ENCODE measurements at regions not wholly inside any gene's neighbourhood (a gene's known extent, or its start where the extent isn't known, plus 50 kb on each side); places are given as distances from the start of the nearest gene placed in this dataset.

DNA sequence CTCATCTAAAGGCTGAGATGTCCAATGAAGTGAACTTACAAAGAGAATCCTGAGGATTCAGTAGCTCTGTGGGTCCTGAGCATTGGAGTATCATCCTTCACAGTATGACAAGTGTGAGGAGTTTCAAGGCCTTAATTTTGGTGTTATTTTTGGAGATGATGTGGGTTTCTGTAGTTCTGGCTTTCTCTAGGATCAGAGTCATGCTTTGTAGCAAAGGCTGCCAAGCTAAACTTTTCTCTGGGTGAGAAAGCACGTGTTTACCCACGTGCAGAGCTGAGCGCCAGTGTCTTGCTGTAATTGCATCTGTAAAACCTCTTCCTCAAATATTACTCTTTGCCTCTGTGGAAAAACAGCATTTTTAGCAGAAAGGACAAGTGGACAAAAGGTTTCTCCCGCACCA lies 387.8 kb upstream of the LYPLAL1 start:
- Histone ChIP-seq H3K4me1 (ENCODE audit: insufficient read depth, low read length) (peaks cover 7% of the 10 kb centered on the region), H3K4me3 (ENCODE audit: low read depth in 1 of 2, low read length in 2 of 2) (no peak overlapping the region), H3K36me3 (ENCODE audit: insufficient read depth, low read length) (no peaks in the 10 kb centered on the region), H3K27ac (ENCODE audit: low read depth, low read length) (no peak overlapping the region), H3K9ac (ENCODE audit: low read length) (no peak overlapping the region), H3K9me3 (ENCODE audit: low read length) (no peaks in the 10 kb centered on the region), H3K27me3 (ENCODE audit: control insufficient read depth in 1 of 2, insufficient read depth in 2 of 2, low read length in 2 of 2) (no peaks in the 10 kb centered on the region)

- no peak overlapping the region for H3K27ac ChIP-seq (ENCODE audit: low read depth, low read length)
Measured at GRCh38 chr1:218787826-218788225, 385.9 kb upstream of the LYPLAL1 start.

DNA sequence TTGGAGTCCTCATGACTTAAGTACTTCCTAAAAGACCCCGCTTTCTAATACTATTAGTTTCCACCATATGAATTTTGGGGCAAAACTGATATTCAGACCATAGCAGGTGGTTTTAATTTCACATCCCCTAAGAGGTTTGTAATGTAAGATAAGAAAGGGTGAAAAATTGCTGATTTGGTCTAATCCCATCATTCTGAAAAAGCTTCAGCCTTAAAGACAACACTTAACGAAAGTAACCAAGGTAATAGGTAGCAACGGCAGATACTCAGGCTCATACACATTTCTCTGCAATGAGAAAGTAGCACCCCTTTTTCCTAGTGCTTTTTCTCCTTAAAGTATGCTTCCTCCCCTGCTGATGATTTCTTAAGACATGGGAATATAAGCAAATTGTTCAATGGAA lies 376.9 kb upstream of the LYPLAL1 start:
- Histone ChIP-seq H3K4me1 (ENCODE audit: insufficient read depth, low read length) (no peaks in the 10 kb centered on the region), H3K36me3 (ENCODE audit: insufficient read depth, low read length) (no peaks in the 10 kb centered on the region), H3K9ac (ENCODE audit: low read length) (no peak overlapping the region), H3K27me3 (ENCODE audit: control insufficient read depth in 1 of 2, insufficient read depth in 2 of 2, low read length in 2 of 2) (no peaks in the 10 kb centered on the region), H3K27ac (ENCODE audit: low read depth, low read length) (no peak overlapping the region), H3K4me3 (ENCODE audit: low read depth in 1 of 2, low read length in 2 of 2) (no peak overlapping the region), H3K9me3 (ENCODE audit: low read length) (no peaks in the 10 kb centered on the region)

More at GRCh38 chr1:218787826-218788225, 385.9 kb upstream of the LYPLAL1 start:
- H3K9me3 ChIP-seq (ENCODE audit: low read length): no peaks in the 10 kb centered on the region
- peaks cover 7% of the 10 kb centered on the region for H3K4me1 ChIP-seq (ENCODE audit: insufficient read depth, low read length)
- H3K4me3 ChIP-seq (ENCODE audit: low read depth in 1 of 2, low read length in 2 of 2): no peak overlapping the region
- H3K27me3 ChIP-seq (ENCODE audit: control insufficient read depth in 1 of 2, insufficient read depth in 2 of 2, low read length in 2 of 2): no peaks in the 10 kb centered on the region
- H3K9ac ChIP-seq (ENCODE audit: low read length): no peak overlapping the region
- no peaks in the 10 kb centered on the region for H3K36me3 ChIP-seq (ENCODE audit: insufficient read depth, low read length)

DNA sequence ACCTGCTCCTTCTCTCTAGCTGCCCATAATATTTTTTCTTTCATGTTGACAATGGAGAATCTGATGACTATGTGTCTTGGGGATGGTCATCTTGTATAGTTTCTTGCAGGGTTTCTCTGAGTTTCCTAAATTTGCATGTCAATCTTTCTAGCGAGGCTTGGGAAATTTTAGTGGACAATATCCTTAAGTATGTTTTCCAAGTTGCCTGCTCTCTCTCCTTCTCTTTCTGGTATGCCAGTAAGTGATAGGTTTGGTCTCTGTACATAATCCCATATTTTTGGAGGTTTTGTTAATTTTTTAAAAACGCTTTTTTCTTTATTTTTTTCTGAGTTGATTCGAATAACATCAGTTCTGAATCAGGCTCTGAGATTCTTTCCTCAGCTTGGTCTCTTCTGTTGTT lies 370.9 kb upstream of the LYPLAL1 start:
- Histone ChIP-seq H3K27me3 (ENCODE audit: control insufficient read depth in 1 of 2, insufficient read depth in 2 of 2, low read length in 2 of 2) (no peaks in the 10 kb centered on the region), H3K4me3 (ENCODE audit: low read depth in 1 of 2, low read length in 2 of 2) (no peak overlapping the region), H3K9me3 (ENCODE audit: low read length) (no peaks in the 10 kb centered on the region), H3K9ac (ENCODE audit: low read length) (no peak overlapping the region), H3K27ac (ENCODE audit: low read depth, low read length) (no peak overlapping the region), H3K36me3 (ENCODE audit: insufficient read depth, low read length) (no peaks in the 10 kb centered on the region), H3K4me1 (ENCODE audit: insufficient read depth, low read length) (no peaks in the 10 kb centered on the region)

GRCh38 chr1:218803351-218803997 lies 370.2 kb upstream of the LYPLAL1 start:
- no peak overlapping the region for H3K9ac ChIP-seq (ENCODE audit: low read length)
- no peaks in the 10 kb centered on the region for H3K9me3 ChIP-seq (ENCODE audit: low read length)
- H3K36me3 ChIP-seq (ENCODE audit: insufficient read depth, low read length): no peaks in the 10 kb centered on the region
- H3K4me3 ChIP-seq (ENCODE audit: low read depth in 1 of 2, low read length in 2 of 2): no peak overlapping the region
- no peaks in the 10 kb centered on the region for H3K27me3 ChIP-seq (ENCODE audit: control insufficient read depth in 1 of 2, insufficient read depth in 2 of 2, low read length in 2 of 2)
- H3K4me1 ChIP-seq (ENCODE audit: insufficient read depth, low read length): no peaks in the 10 kb centered on the region
- H3K27ac ChIP-seq (ENCODE audit: low read depth, low read length): no peak overlapping the region

DNA sequence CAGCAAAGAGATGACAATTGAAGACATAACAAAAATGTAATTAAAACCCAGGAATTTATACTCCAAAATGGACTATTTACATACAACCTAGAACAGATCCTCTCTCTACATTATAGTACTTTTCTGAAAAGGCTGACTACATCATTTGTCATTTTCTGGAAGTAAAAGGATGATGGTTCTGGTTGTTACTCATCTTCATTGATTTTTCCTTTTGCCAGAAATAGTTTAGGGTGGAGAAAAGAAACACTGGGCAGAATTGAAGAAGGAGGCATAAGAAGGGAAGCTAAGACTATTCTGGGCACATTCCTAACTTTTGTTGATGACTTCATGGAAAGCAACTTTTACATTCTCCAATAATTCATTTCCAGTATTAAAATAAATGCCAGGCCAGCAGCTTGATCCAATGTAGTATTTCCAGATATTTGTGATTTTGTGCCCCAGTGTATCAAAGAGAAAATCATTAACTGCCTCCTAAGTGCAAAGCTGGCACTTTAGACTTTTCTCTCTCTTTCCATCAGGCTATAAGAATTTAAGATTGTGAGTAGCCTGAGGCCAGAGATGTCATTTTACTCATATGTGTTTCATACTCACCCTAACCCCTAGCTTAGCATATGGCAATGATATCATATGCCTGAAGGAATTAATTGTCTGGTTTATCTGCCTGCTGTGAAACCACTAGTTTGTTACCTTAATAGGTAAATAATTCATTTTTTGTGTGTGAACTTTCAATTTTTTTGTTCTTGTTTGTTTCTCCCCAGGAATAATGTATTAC lies 369.5 kb upstream of the LYPLAL1 start:
- Histone ChIP-seq H3K27me3 (ENCODE audit: control insufficient read depth in 1 of 2, insufficient read depth in 2 of 2, low read length in 2 of 2) (no peaks in the 10 kb centered on the region), H3K4me3 (ENCODE audit: low read depth in 1 of 2, low read length in 2 of 2) (no peak overlapping the region), H3K4me1 (ENCODE audit: insufficient read depth, low read length) (no peaks in the 10 kb centered on the region), H3K9me3 (ENCODE audit: low read length) (no peaks in the 10 kb centered on the region), H3K36me3 (ENCODE audit: insufficient read depth, low read length) (no peaks in the 10 kb centered on the region), H3K27ac (ENCODE audit: low read depth, low read length) (no peak overlapping the region), H3K9ac (ENCODE audit: low read length) (no peak overlapping the region)

- no peaks in the 10 kb centered on the region for H3K4me1 ChIP-seq (ENCODE audit: insufficient read depth, low read length)
- H3K9ac ChIP-seq (ENCODE audit: low read length): no peak overlapping the region
- H3K27me3 ChIP-seq (ENCODE audit: control insufficient read depth in 1 of 2, insufficient read depth in 2 of 2, low read length in 2 of 2): no peaks in the 10 kb centered on the region
- H3K36me3 ChIP-seq (ENCODE audit: insufficient read depth, low read length): no peaks in the 10 kb centered on the region
- H3K4me3 ChIP-seq (ENCODE audit: low read depth in 1 of 2, low read length in 2 of 2): no peak overlapping the region
- H3K27ac ChIP-seq (ENCODE audit: low read depth, low read length): no peak overlapping the region
- H3K9me3 ChIP-seq (ENCODE audit: low read length): no peaks in the 10 kb centered on the region
Measured at GRCh38 chr1:218809061-218809460, 364.6 kb upstream of the LYPLAL1 start.

DNA sequence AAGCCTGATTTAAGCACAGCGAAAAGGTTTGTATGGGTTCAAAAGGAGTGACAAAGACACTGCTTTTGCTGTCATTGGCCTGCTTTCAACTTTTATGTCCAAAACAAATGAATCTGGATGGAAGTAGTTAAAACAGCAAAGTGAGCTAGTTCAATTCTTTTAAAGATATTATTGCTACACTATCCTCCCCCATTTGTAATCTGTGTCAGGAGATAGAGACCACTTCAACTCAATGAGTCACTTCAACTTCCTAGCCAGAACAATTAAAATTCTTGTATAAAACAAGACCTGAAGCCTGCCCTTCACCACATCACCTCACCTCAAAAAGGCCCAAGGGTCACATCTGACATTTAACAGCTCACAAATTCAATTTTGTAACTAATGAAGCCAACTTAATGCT lies 364.1 kb upstream of the LYPLAL1 start:
- H3K4me3 ChIP-seq (ENCODE audit: low read depth in 1 of 2, low read length in 2 of 2): no peak overlapping the region
- H3K4me1 ChIP-seq (ENCODE audit: insufficient read depth, low read length): no peaks in the 10 kb centered on the region
- no peaks in the 10 kb centered on the region for H3K27me3 ChIP-seq (ENCODE audit: control insufficient read depth in 1 of 2, insufficient read depth in 2 of 2, low read length in 2 of 2)
- H3K9me3 ChIP-seq (ENCODE audit: low read length): no peaks in the 10 kb centered on the region
- no peaks in the 10 kb centered on the region for H3K36me3 ChIP-seq (ENCODE audit: insufficient read depth, low read length)
- H3K9ac ChIP-seq (ENCODE audit: low read length): no peak overlapping the region
- H3K27ac ChIP-seq (ENCODE audit: low read depth, low read length): no peak overlapping the region

GRCh38 chr1:218810306-218810705 lies 363.4 kb upstream of the LYPLAL1 start:
- no peak overlapping the region for H3K27ac ChIP-seq (ENCODE audit: low read depth, low read length)
- no peaks in the 10 kb centered on the region for H3K27me3 ChIP-seq (ENCODE audit: control insufficient read depth in 1 of 2, insufficient read depth in 2 of 2, low read length in 2 of 2)

DNA sequence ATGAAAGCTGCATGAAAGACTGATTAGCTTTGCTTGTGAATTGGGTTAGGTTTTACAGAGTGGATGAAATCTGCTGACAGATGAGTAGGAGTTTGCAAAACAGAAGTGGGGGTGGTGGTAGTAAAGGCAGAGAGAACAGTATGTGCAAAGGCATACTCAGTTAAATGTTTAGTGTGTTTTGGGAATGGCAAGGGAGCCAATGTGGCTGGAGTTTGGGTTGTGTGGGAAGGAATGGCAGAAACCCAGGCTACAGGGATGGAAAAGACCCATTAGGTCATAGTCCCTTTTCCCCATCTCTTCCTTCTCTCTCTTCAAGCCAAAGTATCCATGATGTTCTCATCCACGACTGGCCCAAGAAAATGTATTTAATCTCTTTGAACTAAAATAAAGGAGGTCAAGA lies 362.2 kb upstream of the LYPLAL1 start:
- Histone ChIP-seq H3K4me3 (ENCODE audit: low read depth in 1 of 2, low read length in 2 of 2) (no peak overlapping the region), H3K9me3 (ENCODE audit: low read length) (no peaks in the 10 kb centered on the region), H3K27me3 (ENCODE audit: control insufficient read depth in 1 of 2, insufficient read depth in 2 of 2, low read length in 2 of 2) (no peaks in the 10 kb centered on the region), H3K27ac (ENCODE audit: low read depth, low read length) (no peak overlapping the region), H3K9ac (ENCODE audit: low read length) (no peak overlapping the region), H3K36me3 (ENCODE audit: insufficient read depth, low read length) (no peaks in the 10 kb centered on the region), H3K4me1 (ENCODE audit: insufficient read depth, low read length) (no peaks in the 10 kb centered on the region)

More at GRCh38 chr1:218810306-218810705, 363.4 kb upstream of the LYPLAL1 start:
- Histone ChIP-seq H3K36me3 (ENCODE audit: insufficient read depth, low read length) (no peaks in the 10 kb centered on the region), H3K4me1 (ENCODE audit: insufficient read depth, low read length) (no peaks in the 10 kb centered on the region), H3K9me3 (ENCODE audit: low read length) (no peaks in the 10 kb centered on the region), H3K4me3 (ENCODE audit: low read depth in 1 of 2, low read length in 2 of 2) (no peak overlapping the region), H3K9ac (ENCODE audit: low read length) (no peak overlapping the region)

DNA sequence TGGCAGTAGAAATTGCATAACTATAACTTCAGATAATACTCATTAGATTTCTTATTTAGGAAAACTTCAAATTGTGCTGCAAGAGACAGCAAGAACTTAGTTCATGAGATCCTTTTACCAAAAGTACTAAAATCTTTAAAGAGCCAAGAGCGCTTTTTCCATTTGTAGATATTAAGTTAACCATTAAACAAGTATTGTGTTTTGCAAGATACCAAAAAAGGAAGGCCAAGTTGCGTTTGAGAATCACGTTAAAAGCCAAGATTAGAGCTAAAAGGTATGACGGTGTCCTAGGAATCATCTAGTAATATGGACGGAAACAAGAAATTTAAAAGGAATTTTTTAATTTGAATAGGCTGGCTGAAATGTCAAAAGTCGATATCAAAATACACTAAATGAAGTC lies 361.3 kb upstream of the LYPLAL1 start:
- H3K4me3 ChIP-seq (ENCODE audit: low read depth in 1 of 2, low read length in 2 of 2): no peak overlapping the region
- no peak overlapping the region for H3K9ac ChIP-seq (ENCODE audit: low read length)
- H3K27me3 ChIP-seq (ENCODE audit: control insufficient read depth in 1 of 2, insufficient read depth in 2 of 2, low read length in 2 of 2): no peaks in the 10 kb centered on the region
- no peaks in the 10 kb centered on the region for H3K9me3 ChIP-seq (ENCODE audit: low read length)
- no peak overlapping the region for H3K27ac ChIP-seq (ENCODE audit: low read depth, low read length)
- H3K36me3 ChIP-seq (ENCODE audit: insufficient read depth, low read length): no peaks in the 10 kb centered on the region
- H3K4me1 ChIP-seq (ENCODE audit: insufficient read depth, low read length): peaks cover 3% of the 10 kb centered on the region

- H3K4me1 ChIP-seq (ENCODE audit: insufficient read depth, low read length): peaks cover 11% of the 10 kb centered on the region
Measured at GRCh38 chr1:218813237-218813636, 360.4 kb upstream of the LYPLAL1 start.

More at GRCh38 chr1:218813237-218813636, 360.4 kb upstream of the LYPLAL1 start:
- H3K27ac ChIP-seq (ENCODE audit: low read depth, low read length): no peak overlapping the region
- no peak overlapping the region for H3K9ac ChIP-seq (ENCODE audit: low read length)
- H3K4me3 ChIP-seq (ENCODE audit: low read depth in 1 of 2, low read length in 2 of 2): no peak overlapping the region
- no peaks in the 10 kb centered on the region for H3K9me3 ChIP-seq (ENCODE audit: low read length)
- H3K36me3 ChIP-seq (ENCODE audit: insufficient read depth, low read length): no peaks in the 10 kb centered on the region
- no peaks in the 10 kb centered on the region for H3K27me3 ChIP-seq (ENCODE audit: control insufficient read depth in 1 of 2, insufficient read depth in 2 of 2, low read length in 2 of 2)
